HG02870 (cell line): ENCODE measurements at regions not wholly inside any gene's neighbourhood (a gene's known extent, or its start where the extent isn't known, plus 50 kb on each side); places are given as distances from the start of the nearest gene placed in this dataset.

Experiments
- ATAC-seq: cut with Tn5 transposase; IDR thresholded peaks from one replicate; pipeline ENCODE4 v1.9.1; 2021; ENCODE audit warnings: mild to moderate bottlenecking, moderate library complexity; ENCODE audit not compliant: unreplicated experiment

DNA sequence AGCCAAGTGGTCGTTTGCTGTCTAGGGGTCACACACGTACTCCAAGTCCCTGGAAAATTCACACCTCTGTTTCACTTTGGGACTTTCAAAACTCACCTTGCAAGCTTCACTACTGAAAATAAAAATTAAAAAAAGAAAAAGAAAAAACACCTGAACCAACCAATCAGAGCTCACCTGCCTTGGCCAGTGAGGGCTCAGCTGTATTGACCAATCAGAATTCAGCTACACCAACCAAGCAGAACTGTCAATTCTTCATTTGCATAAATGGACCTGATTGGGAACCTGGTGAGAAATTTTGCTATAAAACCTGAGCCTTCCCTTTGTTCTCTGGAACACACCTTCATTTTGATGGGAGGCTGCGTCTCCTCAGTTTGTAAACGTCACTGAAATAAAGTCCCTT is 176.4 kb downstream of the TTC32 start:
- no peak for ATAC-seq

DNA sequence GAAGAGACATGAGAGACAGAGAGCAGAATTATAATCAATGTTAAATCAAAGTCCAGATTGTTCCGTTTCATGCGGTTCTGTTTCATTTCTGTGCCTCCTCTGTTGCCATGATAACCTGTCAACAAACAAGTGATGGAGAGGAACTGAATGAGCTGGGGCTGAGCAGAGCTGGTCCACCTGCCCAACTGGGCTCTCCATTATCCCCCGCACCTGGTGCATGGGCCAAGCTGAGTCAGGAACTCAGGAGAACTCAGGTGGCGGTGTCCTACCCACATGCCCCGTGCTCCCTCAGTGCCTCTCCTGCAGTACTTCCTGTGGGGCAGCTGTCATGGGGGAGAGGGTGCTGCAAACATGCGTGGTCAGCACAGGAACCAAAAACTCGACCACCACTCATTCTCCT is 178.8 kb downstream of the TTC32 start:
- no peak for ATAC-seq

DNA sequence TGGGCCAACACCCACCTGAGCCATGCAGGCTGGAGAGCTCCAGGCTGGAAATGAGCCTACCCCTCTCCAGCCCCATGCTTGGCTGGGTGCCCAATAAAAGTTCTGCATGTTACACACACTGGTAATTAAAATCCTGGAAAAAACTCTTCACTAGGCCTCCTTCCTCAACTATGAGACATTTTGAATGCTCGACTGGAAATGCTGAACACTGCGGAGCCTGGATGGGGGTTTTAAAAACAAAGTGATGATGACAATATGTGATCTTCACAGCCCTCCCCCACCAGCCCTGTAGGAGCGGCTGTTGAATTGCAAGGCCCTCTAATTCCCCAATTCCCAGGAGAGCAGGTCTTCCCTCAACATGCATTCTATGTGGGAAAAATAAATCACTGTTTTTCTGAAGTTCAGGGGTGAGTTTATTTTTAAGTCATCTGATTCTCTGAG is 179.2 kb downstream of the TTC32 start:
- no peak for ATAC-seq

DNA sequence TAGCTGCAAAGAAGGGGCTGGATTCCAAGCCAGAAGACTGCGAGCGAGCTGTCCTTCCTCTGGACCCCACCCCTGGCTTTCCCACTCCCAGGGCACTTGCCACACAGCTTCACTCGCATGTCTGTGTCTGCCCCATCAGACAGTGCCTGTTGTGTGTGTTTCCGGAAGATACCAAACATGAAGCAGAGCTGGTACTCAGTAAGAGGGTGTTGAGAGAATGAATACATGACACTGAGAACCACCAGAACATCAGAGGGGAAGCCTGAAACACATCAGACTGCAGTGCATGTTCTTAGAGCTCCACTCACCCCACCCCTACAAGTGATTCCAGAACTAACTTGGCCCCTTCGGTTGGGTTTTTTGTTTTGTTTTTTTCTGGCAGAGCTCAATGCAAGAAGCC is 181.5 kb downstream of the TTC32 start:
- ATAC-seq: no peak

DNA sequence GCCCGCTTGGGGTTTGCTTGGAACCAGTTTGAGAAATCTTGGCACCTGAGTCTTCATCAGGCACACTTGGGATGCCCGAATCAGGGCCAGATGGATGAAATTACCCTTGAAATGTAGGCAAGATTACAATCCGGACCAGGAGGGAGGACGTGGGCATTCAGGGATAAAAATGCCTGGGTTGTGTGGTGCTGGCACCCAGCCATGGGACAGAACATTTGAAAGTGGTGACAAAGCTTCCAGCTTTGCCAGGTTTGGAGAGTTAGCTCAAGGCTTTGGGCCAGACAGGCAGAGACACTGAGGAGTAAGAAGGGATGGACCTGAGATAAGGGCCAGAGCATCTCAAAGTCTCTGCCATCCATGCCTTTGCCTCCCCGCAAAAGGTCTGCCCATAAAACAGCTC is 182.2 kb downstream of the TTC32 start:
- no peak for ATAC-seq

DNA sequence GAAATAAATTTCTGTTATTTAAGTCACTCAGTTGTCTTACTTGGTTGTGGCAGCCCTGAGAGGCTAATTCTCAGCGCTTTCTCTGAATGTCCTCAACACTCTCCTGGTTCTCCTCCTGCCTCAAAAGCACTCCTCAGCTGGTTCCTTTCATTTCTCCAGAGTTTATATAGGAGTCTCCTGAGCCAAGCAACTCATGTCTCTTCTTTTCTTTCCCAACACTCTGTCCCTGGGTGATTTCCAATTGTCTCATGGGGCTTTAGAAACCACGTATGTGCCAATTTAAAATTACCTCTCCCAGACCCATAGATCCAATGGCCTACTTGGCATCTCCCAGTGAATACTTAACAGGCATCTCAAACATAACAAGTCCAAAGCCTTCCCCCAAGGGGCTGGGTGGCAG is 184.3 kb downstream of the TTC32 start:
- no peak for ATAC-seq

DNA sequence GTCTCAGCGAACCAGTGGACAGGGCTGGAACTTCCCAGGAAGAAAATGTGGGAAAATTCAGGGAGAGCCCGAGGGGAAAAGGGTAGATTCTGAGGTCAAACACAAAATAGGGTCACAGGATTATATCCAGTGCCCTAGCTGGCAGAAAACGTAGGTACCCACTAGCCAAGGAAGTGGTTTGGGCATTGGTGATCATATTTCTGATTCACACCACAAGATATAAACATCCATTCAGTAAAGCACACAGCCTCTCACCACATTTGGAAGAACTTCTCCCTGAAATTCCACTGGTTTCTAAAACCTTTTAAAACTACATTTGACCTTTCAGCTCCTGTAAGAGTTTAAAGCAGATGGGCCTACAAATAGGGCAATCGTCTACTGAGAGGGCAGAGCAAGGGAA is 186.9 kb downstream of the TTC32 start:
- ATAC-seq: no peak

DNA sequence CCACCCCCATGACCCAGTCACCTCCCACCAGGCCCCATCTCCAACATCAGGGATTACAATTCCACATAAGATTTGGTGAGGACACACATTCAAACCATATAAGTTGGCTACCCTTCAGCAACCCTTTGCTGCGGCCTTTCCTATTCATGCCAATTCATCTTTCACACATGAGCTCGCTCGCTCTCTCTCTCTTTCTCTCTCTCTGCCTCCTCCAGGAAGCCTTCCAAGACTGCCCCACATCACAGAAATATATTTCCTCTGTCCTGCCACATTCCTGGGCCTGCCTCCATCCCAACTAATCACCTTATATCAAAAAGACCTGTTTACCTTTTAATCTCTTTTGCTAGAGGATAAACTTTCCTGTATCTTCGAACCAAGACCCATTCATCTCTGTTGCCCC is 188.9 kb downstream of the TTC32 start:
- ATAC-seq: no peak

DNA sequence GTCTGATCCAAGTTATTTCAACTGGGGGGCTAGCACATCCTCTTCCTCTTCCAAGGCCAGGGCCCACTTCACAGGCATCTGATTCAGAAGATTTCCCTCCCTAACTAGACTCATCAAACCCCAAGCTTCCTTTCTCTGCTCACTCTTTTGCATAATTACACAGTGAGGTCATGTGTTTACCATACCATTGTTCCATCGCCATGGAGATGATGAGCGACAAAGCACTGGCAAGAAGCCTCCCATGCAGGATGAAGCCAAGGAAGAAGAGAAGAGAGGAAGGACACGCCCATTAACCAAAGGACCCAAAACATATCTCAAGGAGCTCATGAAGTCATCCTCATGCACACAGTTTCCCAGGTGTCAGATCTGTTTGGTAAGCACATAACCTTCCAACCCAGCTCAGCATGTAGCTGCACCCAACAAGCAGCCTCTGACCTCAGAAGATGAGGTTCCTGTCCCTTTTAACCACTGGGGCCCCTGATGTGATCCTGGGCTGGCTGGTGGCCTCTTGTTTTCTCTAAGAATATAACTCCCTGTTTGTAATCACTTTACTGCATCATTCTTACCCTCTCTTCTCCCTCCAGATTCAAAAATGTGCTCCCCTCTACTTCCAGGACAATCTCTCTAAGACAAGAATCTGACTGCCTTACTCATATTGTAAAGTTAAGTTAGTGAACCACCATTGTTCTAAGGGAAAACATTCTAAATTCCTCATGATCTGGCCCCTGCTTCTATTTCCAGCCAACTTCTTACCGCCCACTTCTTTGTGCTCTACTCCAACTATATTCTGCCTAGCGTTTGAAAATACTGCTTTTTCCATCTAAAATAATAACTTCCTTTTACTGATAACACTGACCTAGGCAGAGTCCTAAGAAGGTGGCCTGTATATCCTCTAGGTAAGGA is 190.1 kb downstream of the TTC32 start:
- ATAC-seq: no peak

DNA sequence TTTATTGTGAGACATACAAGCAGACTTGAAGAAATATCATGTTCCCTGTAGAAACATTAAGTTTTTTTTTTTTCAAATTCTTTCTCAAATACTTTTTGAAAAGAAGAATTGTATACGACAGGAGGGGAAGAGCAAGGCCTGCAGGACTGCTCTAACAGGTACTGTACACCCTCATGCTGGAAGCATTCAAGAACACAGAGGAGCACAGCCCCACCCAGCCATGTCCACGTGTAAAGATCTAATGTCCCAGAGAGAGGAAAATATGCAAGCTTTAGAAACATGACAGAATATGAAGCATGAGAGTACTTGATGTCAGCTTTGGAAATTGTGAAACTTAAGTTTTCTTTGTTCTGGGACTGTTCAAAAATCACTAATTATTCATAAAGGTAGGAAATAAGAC is 191.6 kb downstream of the TTC32 start:
- no peak for ATAC-seq

DNA sequence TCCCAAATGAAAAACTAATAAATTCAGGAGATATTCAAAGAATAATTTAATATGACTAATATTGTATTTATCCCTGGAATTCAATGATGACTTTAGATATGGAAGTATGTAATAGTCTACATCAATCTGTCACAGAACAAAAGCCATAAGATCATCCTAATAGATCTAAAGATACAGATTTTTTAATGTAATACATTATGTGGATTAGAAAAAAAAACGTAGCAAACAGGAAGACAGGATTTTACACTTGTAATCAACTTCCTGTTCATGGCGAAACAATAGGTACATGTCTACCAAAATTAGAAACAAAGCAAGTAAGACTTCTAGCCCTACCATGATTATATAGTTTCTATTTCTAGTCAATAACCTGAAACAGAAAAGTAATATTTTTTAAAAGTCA is 192.2 kb downstream of the TTC32 start:
- ATAC-seq: no peak

DNA sequence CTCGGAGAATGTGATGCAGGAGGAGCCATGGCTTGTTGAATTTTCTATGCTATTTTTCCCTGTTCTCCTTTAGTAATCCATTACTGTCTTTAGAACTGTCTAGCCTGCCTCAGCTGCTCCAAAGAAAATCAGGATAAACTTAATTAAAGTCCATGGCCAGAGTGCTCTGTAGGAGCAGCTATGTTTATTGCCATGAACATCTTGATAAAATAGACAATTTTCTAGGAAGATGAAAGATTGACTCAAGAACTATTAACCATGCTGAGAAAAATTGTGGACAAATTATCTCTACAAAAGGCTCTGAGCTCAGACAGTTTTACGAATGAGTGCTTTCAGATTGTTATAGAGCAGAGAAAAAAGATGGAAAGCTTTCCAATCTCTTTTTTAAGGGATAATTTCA is 193.0 kb downstream of the TTC32 start:
- ATAC-seq: no peak

DNA sequence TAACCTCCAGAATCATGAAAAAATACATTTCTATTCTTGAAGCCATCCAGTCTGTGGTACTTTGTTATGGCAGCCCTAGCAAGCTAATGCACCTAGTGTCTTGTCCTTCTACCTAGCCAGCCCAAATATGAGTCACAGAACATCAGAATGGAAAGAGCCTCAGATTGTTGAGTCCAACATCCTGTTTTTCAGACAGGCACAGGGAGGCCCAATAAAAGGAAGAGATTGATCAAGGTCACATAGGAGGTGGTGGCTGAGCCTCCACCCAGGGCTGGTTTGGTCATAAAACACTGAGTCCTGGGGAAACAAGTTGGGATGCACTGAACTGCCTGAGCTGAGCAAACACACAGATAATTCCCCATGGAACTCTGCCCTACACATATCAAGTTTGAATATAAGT is 195.5 kb downstream of the TTC32 start:
- ATAC-seq: no peak

DNA sequence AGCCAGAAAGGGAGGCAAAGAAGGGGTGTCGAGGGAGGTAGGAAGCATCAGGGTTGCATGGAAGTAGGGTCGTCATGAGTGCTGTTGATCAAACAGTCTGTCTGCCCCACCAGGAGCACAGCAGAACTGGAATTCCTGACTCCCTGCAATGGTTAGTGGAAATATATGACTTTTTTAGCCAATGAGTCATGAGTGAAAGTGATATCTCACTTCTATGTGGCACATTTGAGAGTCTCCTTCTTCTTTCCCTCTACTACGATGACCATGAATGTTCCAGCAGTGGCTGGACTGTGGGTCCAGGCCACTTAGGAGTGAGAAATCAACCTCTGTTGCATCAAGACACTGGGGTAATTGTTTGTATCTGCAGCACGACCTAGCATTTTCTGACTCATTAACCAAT is 199.5 kb downstream of the TTC32 start:
- ATAC-seq: no peak

DNA sequence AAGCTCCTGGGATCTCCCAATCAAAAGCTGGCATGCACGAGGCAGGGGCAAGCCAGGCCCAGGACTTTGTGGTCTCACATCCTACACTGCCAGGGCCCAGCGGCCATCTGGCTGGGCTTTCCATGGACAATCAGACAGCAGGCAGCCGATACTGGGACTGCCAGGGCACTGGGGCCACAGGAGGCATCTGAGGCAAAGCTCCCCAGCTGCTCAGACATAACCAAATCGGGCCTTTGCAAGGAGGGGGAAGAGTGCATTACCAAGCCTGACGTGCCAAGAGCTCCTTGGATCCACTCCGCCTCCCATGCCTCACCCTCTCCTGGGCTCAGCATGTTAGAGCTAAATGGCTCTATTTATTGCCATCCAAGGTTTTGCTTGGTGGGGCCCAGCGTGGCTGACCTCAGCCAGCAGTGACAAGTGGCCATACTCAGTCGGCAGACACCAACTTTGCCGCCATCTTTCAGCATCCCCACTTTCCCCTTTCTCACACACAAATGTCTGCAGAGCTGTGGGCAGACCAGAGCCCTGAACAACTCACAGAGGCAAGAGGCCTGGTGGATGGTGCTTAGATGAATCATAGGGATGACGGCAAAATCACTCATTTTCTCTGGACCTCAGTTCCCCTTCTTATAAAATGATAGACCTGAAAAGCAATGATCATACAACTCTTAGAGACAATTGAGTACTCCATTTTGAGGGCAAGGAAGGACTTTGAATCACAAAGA is 200.8 kb downstream of the TTC32 start:
- no peak for ATAC-seq

DNA sequence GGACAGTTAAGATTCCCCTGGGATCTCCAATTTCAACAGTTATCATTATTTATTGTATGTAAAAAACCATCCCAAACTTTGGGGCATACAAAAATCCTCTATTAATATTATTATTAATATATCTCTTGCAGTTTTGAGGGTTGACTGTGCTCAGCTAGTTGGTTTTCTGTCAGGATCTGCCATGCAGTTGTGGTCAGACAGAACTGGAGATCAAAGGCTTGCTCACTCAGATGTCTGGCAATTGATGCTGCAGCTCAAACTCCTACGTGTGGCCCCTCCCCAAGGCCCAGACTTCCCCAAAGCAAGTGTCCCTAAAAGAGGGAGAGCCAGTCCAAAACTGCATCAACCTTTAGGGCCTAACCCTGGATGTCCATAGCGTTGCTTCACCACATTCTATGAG is 204.7 kb downstream of the TTC32 start:
- no peak for ATAC-seq

DNA sequence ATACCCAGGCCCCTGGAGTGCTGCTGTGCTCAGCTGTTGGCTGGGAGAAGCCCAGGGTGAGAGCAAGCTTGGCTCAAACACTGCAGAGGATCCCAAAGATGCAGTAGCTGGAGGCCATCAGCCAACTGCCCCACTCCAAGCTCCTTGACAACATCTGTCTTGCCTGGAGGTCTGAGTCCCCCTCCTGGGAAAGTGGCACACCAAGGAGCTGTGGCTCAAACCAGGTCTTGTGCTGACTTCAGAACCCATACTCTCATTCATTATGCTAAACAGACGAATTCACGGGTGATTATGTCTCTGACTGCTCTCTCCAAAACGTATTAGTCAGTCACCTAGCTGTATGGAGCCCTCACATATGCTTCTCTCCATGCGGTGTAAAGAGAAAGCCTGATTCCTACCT is 206.1 kb downstream of the TTC32 start:
- ATAC-seq: no peak

DNA sequence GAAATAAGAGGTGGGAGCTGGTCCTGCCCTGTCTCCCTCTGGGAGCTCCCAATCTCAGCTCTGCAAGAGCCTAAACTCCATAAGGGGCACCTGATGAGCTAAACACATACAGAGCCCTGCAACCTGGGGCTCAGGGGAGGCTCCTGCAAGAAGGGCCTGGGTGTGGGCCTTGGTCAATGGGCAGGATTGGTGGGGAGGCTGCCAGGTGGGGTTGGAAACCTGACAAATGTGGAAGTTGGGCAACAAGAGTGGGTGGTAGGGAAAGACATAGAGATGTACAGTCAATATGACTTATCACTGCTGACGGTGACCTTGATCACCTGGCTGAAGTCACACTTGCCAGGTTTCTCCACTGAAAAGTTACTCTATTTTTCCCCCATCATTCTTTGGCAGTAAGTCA is 209.9 kb downstream of the TTC32 start:
- no peak for ATAC-seq

DNA sequence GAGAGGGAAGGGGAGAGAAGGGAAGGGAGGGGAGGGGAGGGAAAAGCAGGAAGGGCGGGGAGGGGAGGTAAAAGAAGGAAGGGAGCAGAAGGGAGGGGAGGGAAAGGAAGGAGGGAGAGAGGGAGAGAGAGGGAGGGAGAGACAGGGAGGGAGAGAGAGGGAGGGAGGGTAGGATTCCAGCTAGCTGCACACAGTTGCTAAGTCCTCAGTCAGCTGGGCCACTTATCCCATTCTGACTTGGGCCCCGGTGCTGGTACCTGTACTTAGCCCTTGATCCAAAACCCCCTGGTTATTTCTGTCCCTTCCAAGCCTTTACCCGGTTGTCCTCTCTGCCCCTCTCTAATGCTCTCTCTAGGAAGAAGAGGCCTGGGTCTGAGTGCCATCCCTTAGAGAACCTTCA is 211.4 kb downstream of the TTC32 start:
- no peak for ATAC-seq

DNA sequence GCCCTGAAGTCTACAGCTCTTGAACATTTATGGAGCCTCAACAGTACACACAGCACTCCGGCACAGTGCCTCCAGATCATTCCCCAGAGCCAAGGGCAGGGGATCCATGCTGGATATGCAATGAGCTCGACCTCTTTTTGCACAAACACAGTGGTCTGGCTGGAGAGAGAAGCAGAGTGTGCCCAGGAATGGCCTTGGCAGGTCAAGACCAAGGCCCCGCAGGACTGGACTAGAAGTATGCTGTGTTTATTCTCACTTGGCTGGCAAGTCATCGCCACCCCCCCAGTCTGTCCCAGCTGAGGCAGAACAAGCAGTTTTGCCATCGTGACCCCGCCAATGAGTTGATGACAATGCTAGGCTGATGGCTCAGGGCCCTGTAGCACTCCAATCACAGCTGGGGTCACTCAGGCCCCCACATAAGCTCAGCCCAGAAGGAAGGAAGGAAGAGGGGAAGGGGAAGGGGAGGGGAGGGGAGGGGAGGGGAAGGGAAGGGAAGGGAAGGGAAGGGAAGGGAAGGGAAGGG is 212.1 kb downstream of the TTC32 start:
- no peak for ATAC-seq

DNA sequence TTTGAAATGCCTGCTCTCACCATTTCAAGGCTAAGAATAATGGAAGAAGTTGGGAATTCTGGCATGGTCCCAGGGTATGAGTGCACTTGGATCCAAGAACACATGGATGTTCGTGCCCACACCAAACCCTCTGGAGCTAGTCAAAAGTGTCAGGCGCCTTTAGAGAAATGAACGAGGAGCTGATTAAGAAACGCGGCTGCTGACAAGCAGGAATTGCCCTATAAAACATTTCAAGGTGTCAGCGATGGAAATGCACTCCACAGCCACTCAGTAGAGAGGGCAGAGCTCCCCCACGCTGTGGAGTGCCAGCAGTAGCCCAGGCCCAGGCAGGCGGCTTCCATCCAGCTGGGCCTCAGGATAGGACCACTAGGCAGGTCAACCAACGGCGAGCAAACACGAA is 213.7 kb downstream of the TTC32 start:
- ATAC-seq: no peak

DNA sequence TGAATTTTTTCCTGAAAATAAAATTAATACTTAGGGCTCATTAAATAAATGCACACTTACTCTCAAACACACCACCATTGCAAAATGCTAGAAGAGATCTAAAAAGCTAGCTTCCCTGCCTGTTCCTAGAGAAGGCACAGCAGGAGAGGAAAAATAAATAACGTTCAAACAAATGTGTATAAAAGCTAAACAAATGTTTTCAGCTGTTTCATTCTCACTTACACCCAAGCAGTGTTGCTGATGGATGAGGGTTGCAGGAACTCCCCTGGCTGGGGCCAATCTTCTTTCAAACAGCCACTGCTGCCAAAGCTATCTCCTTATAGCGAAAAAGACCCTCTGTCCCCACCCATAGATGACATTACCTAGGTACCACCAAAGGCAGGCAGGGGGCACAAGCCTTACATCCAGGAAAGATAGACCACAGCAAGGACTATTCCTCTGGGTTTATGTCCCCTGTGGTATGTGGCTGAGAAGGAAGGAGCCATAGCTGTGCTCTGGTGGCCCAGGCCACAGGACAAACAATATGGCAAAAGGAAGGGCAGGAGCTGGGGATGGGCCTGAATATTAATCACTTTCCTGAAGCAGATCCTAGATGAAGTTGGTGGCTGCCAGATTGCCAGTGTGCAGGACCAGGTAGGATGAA is 214.6 kb downstream of the TTC32 start:
- ATAC-seq: no peak
